ENCODE measurements at regions not wholly inside any gene's neighbourhood (a gene's known extent, or its start where the extent isn't known, plus 50 kb on each side); places are given as distances from the start of the nearest gene placed in this dataset.
"Not testable (repeated sequence)": the region's sequence is repeated elsewhere in the genome, so short reads cannot be mapped to it uniquely, and the experiment has no call there.

DNA sequence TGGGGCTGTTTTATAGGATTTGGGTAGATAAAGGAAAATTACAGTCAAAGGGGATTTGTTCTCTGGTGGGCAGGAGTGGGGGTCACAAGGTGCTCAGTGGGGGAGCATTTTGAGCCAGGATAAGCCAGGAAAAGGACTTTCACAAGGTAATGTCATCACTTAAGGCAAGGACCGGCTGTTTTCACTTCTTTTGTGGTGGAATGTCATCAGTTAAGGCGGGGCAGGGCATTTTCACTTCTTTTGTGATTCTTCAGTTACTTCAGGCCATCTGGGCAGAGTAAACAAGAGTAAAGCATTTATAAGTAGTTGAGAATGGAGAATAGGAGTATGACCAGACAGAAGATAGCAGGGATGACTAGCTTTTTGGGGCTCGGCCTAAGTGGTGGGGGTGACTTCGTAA, 562.9 kb downstream of the RIT2 start:
- not testable (repeated sequence) for H3K4me3 ChIP-seq (ENCODE audit: low read length); H3K4me1 ChIP-seq (ENCODE audit: control insufficient read depth, insufficient read depth, low read length); H3K9me3 ChIP-seq (ENCODE audit: control insufficient read depth, low read length); DNase-seq (ENCODE audit: low read depth); H3K36me3 ChIP-seq (ENCODE audit: control insufficient read depth, insufficient read depth, low read length, severe bottlenecking); H3K9ac ChIP-seq (ENCODE audit: low read length); H3K27me3 ChIP-seq (replicated peaks; ENCODE audit: control insufficient read depth, insufficient read depth, low read length)

DNA sequence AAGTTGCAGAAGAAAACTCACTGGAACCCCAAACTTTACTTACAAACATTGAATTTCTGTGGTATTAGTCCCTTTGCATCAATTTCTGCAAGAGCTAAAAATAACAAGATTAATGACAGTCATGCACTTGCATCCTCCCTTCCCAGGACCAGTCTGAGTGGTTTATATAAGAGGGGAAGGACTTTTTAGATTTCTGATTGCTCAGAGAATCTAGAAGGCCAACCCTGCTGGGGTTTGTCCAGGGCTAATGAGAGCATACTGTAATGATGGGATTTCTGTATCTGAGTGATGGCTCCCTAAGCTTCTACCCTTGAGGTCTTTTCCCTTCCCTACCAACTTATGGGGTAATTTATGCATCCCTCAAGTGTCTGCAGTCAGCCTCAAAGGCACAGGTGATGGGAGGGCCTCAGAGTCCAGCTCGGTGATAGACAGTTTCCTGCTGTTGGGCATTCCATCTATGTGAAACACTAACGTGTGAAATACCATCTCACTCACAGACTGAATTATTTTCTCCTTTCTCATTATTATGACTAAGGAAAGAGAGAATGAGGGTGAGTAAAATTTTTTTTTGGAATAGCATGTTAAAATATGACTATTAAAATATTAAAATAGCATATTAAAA, 556.3 kb downstream of the RIT2 start:
- H3K36me3 ChIP-seq (ENCODE audit: control insufficient read depth, insufficient read depth, low read length, severe bottlenecking): no peaks in the 10 kb centered on the region
- H3K9me3 ChIP-seq (ENCODE audit: control insufficient read depth, low read length): no peaks in the 10 kb centered on the region
- H3K27me3 ChIP-seq (replicated peaks; ENCODE audit: control insufficient read depth, insufficient read depth, low read length): no peaks in the 10 kb centered on the region
- DNase-seq (ENCODE audit: low read depth): no peak
- H3K9ac ChIP-seq (ENCODE audit: low read length): no peak overlapping the region
- no peaks in the 10 kb centered on the region for H3K4me1 ChIP-seq (ENCODE audit: control insufficient read depth, insufficient read depth, low read length)
- no peak overlapping the region for H3K4me3 ChIP-seq (ENCODE audit: low read length)

- no peaks in the 10 kb centered on the region for H3K4me1 ChIP-seq (ENCODE audit: control insufficient read depth, insufficient read depth, low read length)
- DNase-seq (ENCODE audit: low read depth): no peak
- H3K9ac ChIP-seq (ENCODE audit: low read length): no peak overlapping the region
- no peak overlapping the region for H3K4me3 ChIP-seq (ENCODE audit: low read length)
- no peaks in the 10 kb centered on the region for H3K36me3 ChIP-seq (ENCODE audit: control insufficient read depth, insufficient read depth, low read length, severe bottlenecking)
- H3K9me3 ChIP-seq (ENCODE audit: control insufficient read depth, low read length): no peaks in the 10 kb centered on the region
- no peaks in the 10 kb centered on the region for H3K27me3 ChIP-seq (replicated peaks; ENCODE audit: control insufficient read depth, insufficient read depth, low read length)
Observed at GRCh38 chr18:42561521-42561920, 554.0 kb downstream of the RIT2 start.

DNA sequence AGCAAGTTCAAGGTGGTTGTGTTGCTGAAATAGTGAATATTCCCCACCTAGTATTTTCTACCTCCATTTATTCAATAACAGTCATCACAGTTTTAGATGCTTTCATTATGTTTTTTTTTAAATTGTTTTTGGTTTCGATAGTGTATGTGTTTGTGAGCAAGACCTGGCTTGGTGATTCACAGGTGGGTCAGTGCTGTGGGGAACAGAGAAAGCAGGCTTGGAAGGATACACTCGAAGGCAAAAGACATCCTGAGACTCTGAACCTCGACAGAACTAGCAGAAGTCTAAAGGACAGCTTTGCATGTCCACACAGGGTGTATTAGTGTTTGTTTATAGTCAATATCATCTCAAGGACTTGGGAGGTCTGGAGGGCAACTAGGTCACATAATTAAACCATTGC, 551.5 kb downstream of the RIT2 start:
- H3K4me1 ChIP-seq (ENCODE audit: control insufficient read depth, insufficient read depth, low read length): no peaks in the 10 kb centered on the region
- H3K4me3 ChIP-seq (ENCODE audit: low read length): no peak overlapping the region
- DNase-seq (ENCODE audit: low read depth): no peak
- H3K27me3 ChIP-seq (replicated peaks; ENCODE audit: control insufficient read depth, insufficient read depth, low read length): no peaks in the 10 kb centered on the region
- no peak overlapping the region for H3K9ac ChIP-seq (ENCODE audit: low read length)
- no peaks in the 10 kb centered on the region for H3K9me3 ChIP-seq (ENCODE audit: control insufficient read depth, low read length)
- H3K36me3 ChIP-seq (ENCODE audit: control insufficient read depth, insufficient read depth, low read length, severe bottlenecking): no peaks in the 10 kb centered on the region

- H3K9ac ChIP-seq (ENCODE audit: low read length): no peak overlapping the region
- no peak for DNase-seq (ENCODE audit: low read depth)
- H3K36me3 ChIP-seq (ENCODE audit: control insufficient read depth, insufficient read depth, low read length, severe bottlenecking): no peaks in the 10 kb centered on the region
- no peaks in the 10 kb centered on the region for H3K4me1 ChIP-seq (ENCODE audit: control insufficient read depth, insufficient read depth, low read length)
- H3K4me3 ChIP-seq (ENCODE audit: low read length): no peak overlapping the region
- no peaks in the 10 kb centered on the region for H3K9me3 ChIP-seq (ENCODE audit: control insufficient read depth, low read length)
- H3K27me3 ChIP-seq (replicated peaks; ENCODE audit: control insufficient read depth, insufficient read depth, low read length): no peaks in the 10 kb centered on the region
Observed at GRCh38 chr18:42564761-42565160, 550.7 kb downstream of the RIT2 start.

DNA sequence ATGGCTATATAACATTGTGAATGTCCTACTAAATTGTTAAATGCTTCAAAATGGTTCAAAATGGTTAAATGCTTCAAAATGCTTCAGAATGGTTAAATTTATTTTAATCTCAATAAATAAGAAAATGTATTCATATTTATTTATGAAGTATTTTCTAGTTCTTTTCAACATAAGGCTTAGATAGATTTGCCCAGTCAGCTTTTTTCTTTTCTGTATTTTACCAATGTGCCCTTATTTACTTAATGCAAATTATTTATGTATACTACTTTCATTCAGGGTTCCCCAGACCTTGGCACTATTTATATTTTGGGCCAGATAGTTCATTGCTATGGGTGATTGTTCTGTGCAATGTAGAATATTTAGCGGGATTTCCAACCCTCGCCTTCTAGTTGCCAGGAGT, 546.7 kb downstream of the RIT2 start:
- no peaks in the 10 kb centered on the region for H3K9me3 ChIP-seq (ENCODE audit: control insufficient read depth, low read length)
- H3K9ac ChIP-seq (ENCODE audit: low read length): no peak overlapping the region
- H3K4me3 ChIP-seq (ENCODE audit: low read length): no peak overlapping the region
- H3K36me3 ChIP-seq (ENCODE audit: control insufficient read depth, insufficient read depth, low read length, severe bottlenecking): no peaks in the 10 kb centered on the region
- no peaks in the 10 kb centered on the region for H3K27me3 ChIP-seq (replicated peaks; ENCODE audit: control insufficient read depth, insufficient read depth, low read length)
- no peak for DNase-seq (ENCODE audit: low read depth)
- H3K4me1 ChIP-seq (ENCODE audit: control insufficient read depth, insufficient read depth, low read length): no peaks in the 10 kb centered on the region

DNA sequence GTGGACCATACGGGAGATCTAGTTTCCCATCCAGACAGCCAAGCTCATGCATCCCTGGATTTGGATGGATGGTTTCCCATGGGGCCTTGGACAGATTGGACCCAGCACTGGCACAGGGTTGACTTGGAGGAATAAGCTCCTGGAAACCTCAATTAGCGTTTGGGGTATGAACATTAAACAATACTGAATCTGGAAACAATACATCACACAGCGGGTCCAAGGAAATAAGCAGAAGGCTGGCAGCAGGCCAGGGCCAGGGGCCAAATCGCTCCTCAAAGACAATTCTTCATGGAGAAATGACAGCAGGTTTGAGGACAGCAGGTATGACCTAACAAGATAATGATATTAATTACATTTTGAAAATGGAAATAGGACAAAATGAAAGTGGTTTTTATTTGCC, 540.6 kb downstream of the RIT2 start:
- no peaks in the 10 kb centered on the region for H3K36me3 ChIP-seq (ENCODE audit: control insufficient read depth, insufficient read depth, low read length, severe bottlenecking)
- DNase-seq (ENCODE audit: low read depth): no peak
- no peaks in the 10 kb centered on the region for H3K27me3 ChIP-seq (replicated peaks; ENCODE audit: control insufficient read depth, insufficient read depth, low read length)
- no peak overlapping the region for H3K4me3 ChIP-seq (ENCODE audit: low read length)
- peaks cover 8% of the 10 kb centered on the region for H3K4me1 ChIP-seq (ENCODE audit: control insufficient read depth, insufficient read depth, low read length)
- no peak overlapping the region for H3K9ac ChIP-seq (ENCODE audit: low read length)
- no peaks in the 10 kb centered on the region for H3K9me3 ChIP-seq (ENCODE audit: control insufficient read depth, low read length)

DNA sequence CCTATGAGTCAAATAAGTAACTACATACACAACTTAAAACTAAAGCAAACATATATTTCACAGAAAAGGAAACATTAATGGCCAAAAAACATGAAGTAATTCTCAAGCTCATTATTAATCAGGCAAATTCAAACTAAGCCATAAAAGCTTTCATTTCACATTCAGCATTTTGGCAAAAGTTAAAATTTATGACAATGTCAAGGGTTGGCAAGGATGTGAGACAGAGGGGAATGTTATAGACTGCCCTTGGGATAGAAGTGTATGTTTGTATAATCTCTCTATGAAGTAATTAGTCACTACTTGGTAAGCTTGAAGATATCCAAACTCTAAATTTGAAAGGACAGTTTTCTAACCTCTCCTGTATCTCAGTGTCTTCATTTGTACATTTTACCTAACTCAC, 539.4 kb downstream of the RIT2 start:
- Histone ChIP-seq H3K9ac (ENCODE audit: low read length) (no peak overlapping the region), H3K36me3 (ENCODE audit: control insufficient read depth, insufficient read depth, low read length, severe bottlenecking) (no peaks in the 10 kb centered on the region), H3K4me1 (ENCODE audit: control insufficient read depth, insufficient read depth, low read length) (peaks cover 8% of the 10 kb centered on the region), H3K27me3 (replicated peaks; ENCODE audit: control insufficient read depth, insufficient read depth, low read length) (no peaks in the 10 kb centered on the region), H3K4me3 (ENCODE audit: low read length) (no peak overlapping the region), H3K9me3 (ENCODE audit: control insufficient read depth, low read length) (no peaks in the 10 kb centered on the region)
- DNase-seq (ENCODE audit: low read depth): no peak

DNA sequence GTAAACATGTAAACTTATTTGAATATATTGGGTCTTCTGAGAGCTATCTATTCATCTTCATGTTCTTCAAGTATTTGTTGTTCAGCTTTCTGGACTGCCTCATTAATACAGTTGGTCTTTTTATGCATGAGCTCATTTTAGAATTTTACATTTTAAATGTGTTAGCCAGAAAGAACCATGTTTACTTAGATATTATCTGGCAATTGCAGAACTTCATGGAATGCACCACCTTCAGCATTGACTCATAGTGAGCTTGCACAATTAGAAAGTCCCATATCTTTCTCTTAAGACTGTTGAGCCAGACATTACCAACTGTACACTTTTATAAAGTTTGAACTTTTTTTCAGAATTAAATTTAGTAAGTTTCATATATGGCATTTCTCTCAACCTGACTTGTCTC, 536.7 kb downstream of the RIT2 start:
- H3K9me3 ChIP-seq (ENCODE audit: control insufficient read depth, low read length): no peaks in the 10 kb centered on the region
- no peak for DNase-seq (ENCODE audit: low read depth)
- H3K36me3 ChIP-seq (ENCODE audit: control insufficient read depth, insufficient read depth, low read length, severe bottlenecking): no peaks in the 10 kb centered on the region
- no peak overlapping the region for H3K4me3 ChIP-seq (ENCODE audit: low read length)
- peaks cover 8% of the 10 kb centered on the region for H3K4me1 ChIP-seq (ENCODE audit: control insufficient read depth, insufficient read depth, low read length)
- no peaks in the 10 kb centered on the region for H3K27me3 ChIP-seq (replicated peaks; ENCODE audit: control insufficient read depth, insufficient read depth, low read length)
- no peak overlapping the region for H3K9ac ChIP-seq (ENCODE audit: low read length)

DNA sequence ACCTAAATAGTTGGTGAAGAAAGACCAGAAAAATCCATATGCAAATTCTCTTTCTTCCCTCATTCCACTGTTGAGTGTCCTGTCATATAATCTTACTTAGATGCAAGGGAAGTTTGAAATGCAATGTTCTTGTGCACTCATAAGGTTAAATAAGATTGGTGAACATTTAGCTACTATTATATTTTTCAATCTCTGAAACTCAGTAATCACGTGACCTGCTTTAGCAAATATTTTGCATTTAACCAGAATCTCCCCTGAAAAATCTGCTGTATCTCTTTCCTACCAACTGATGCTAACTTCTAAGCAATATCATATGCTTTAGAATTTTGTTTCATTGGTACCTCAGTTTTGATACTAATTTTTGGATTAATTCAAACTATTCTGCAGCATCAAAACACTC, 533.2 kb downstream of the RIT2 start:
- Histone ChIP-seq H3K27me3 (replicated peaks; ENCODE audit: control insufficient read depth, insufficient read depth, low read length) (no peaks in the 10 kb centered on the region), H3K4me1 (ENCODE audit: control insufficient read depth, insufficient read depth, low read length) (peaks cover 8% of the 10 kb centered on the region), H3K9me3 (ENCODE audit: control insufficient read depth, low read length) (no peaks in the 10 kb centered on the region), H3K9ac (ENCODE audit: low read length) (no peak overlapping the region), H3K4me3 (ENCODE audit: low read length) (no peak overlapping the region), H3K36me3 (ENCODE audit: control insufficient read depth, insufficient read depth, low read length, severe bottlenecking) (no peaks in the 10 kb centered on the region)
- DNase-seq (ENCODE audit: low read depth): no peak

GRCh38 chr18:42583283-42583731, 532.2 kb downstream of the RIT2 start:
- Histone ChIP-seq H3K9me3 (ENCODE audit: control insufficient read depth, low read length) (no peaks in the 10 kb centered on the region), H3K27me3 (replicated peaks; ENCODE audit: control insufficient read depth, insufficient read depth, low read length) (no peaks in the 10 kb centered on the region), H3K4me3 (ENCODE audit: low read length) (no peak overlapping the region), H3K36me3 (ENCODE audit: control insufficient read depth, insufficient read depth, low read length, severe bottlenecking) (no peaks in the 10 kb centered on the region), H3K4me1 (ENCODE audit: control insufficient read depth, insufficient read depth, low read length) (peaks cover 8% of the 10 kb centered on the region), H3K9ac (ENCODE audit: low read length) (no peak overlapping the region)
- DNase-seq (ENCODE audit: low read depth): no peak

GRCh38 chr18:42586601-42587000, 528.9 kb downstream of the RIT2 start:
- H3K9ac ChIP-seq (ENCODE audit: low read length): no peak overlapping the region
- DNase-seq (ENCODE audit: low read depth): no peak
- no peaks in the 10 kb centered on the region for H3K4me1 ChIP-seq (ENCODE audit: control insufficient read depth, insufficient read depth, low read length)
- no peak overlapping the region for H3K4me3 ChIP-seq (ENCODE audit: low read length)
- no peaks in the 10 kb centered on the region for H3K27me3 ChIP-seq (replicated peaks; ENCODE audit: control insufficient read depth, insufficient read depth, low read length)
- no peaks in the 10 kb centered on the region for H3K9me3 ChIP-seq (ENCODE audit: control insufficient read depth, low read length)
- H3K36me3 ChIP-seq (ENCODE audit: control insufficient read depth, insufficient read depth, low read length, severe bottlenecking): no peaks in the 10 kb centered on the region
